ENCODE measurements at regions not wholly inside any gene's neighbourhood (a gene's known extent, or its start where the extent isn't known, plus 50 kb on each side); places are given as distances from the start of the nearest gene placed in this dataset.

GRCh38 chr4:180900781-180901180 lies 1342.4 kb upstream of the TENM3 start:
- Mint-ChIP-seq H3K27ac (no peak overlapping the region), H3K4me3 (no peak overlapping the region), H3K36me3 (no peaks in the 10 kb centered on the region), H3K4me1 (no peaks in the 10 kb centered on the region), H3K9me3 (peaks cover 0 to 16% (median 8%) of the 10 kb centered on the region in 7 donors), H3K27me3 (ENCODE audit: low read depth in 3 of 3) (peaks cover 0 to 3% (median 1%) of the 10 kb centered on the region in 3 donors)
- no peak for DNase-seq
- WGBS (ENCODE audit: insufficient coverage), result no CpG with 5 or more reads among the region's 4 CpGs
- Histone ChIP-seq H3K4me1 (ENCODE audit: control insufficient read depth in 1 of 2, insufficient read depth in 2 of 2, low read length in 2 of 2) (no peaks in the 10 kb centered on the region), H3K9ac (ENCODE audit: insufficient read depth, low read length, poor library complexity, severe bottlenecking) (no peak overlapping the region), H3K27me3 (ENCODE audit: control insufficient read depth in 2 of 2, insufficient read depth in 2 of 2, low read length in 2 of 2) (no peaks in the 10 kb centered on the region), H4K20me1 (ENCODE audit: insufficient read depth, low read length) (no peaks in the 10 kb centered on the region), H3K27ac (ENCODE audit: low read depth in 1 of 2, low read length in 2 of 2) (no peak overlapping the region), H2AFZ (ENCODE audit: insufficient read depth, low read depth, low read length, poor library complexity, severe bottlenecking) (no peak overlapping the region), H3K79me2 (ENCODE audit: insufficient read depth, low read length) (no peaks in the 10 kb centered on the region), H3K4me3 (replicated peaks in 1 of 3; ENCODE audit: low read depth in 2 of 3, low read length in 3 of 3) (no peak overlapping the region), H3K36me3 (replicated peaks in 1 of 2; ENCODE audit: control insufficient read depth in 1 of 2, insufficient read depth in 2 of 2, low read length in 2 of 2) (no peaks in the 10 kb centered on the region), H3K9me3 (replicated peaks in 1 of 2; ENCODE audit: control insufficient read depth in 1 of 2, insufficient read depth in 1 of 2, low read length in 2 of 2) (peaks cover 0 to 19% of the 10 kb centered on the region in 2 donors), H3K4me2 (replicated peaks; ENCODE audit: extremely low read depth, low read length, poor library complexity, severe bottlenecking) (no peak overlapping the region)
- intact Hi-C loops (cut with micrococcal nuclease), result no loop called here
- TF ChIP-seq, protein P1, sequence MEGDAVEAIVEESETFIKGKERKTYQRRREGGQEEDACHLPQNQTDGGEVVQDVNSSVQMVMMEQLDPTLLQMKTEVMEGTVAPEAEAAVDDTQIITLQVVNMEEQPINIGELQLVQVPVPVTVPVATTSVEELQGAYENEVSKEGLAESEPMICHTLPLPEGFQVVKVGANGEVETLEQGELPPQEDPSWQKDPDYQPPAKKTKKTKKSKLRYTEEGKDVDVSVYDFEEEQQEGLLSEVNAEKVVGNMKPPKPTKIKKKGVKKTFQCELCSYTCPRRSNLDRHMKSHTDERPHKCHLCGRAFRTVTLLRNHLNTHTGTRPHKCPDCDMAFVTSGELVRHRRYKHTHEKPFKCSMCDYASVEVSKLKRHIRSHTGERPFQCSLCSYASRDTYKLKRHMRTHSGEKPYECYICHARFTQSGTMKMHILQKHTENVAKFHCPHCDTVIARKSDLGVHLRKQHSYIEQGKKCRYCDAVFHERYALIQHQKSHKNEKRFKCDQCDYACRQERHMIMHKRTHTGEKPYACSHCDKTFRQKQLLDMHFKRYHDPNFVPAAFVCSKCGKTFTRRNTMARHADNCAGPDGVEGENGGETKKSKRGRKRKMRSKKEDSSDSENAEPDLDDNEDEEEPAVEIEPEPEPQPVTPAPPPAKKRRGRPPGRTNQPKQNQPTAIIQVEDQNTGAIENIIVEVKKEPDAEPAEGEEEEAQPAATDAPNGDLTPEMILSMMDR (IDR thresholded peaks at IDR 0.05), result no peak

GRCh38 chr4:180909279-180909678 lies 1333.9 kb upstream of the TENM3 start:
- WGBS (ENCODE audit: insufficient coverage), result 56% methylated on average over 1 of the region's 1 CpG
- no peak for DNase-seq
- no peak overlapping the region for H3K27ac Mint-ChIP-seq

More at GRCh38 chr4:180909279-180909678, 1333.9 kb upstream of the TENM3 start:
- Mint-ChIP-seq H3K9me3 (peaks cover 0 to 7% (median 2%) of the 10 kb centered on the region in 7 donors), H3K4me1 (no peaks in the 10 kb centered on the region), H3K4me3 (no peak overlapping the region), H3K36me3 (no peaks in the 10 kb centered on the region), H3K27me3 (ENCODE audit: low read depth in 3 of 3) (peaks cover 0 to 1% (median 0%) of the 10 kb centered on the region in 3 donors)
- peaks cover 0 to 5% of the 10 kb centered on the region in 2 donors for H3K9me3 ChIP-seq (replicated peaks in 1 of 2; ENCODE audit: control insufficient read depth in 1 of 2, insufficient read depth in 1 of 2, low read length in 2 of 2)
- H4K20me1 ChIP-seq (ENCODE audit: insufficient read depth, low read length), result no peaks in the 10 kb centered on the region
- no peaks in the 10 kb centered on the region for H3K4me1 ChIP-seq (ENCODE audit: control insufficient read depth in 1 of 2, insufficient read depth in 2 of 2, low read length in 2 of 2)
- no peaks in the 10 kb centered on the region for H3K36me3 ChIP-seq (replicated peaks in 1 of 2; ENCODE audit: control insufficient read depth in 1 of 2, insufficient read depth in 2 of 2, low read length in 2 of 2)
- H3K27me3 ChIP-seq (ENCODE audit: control insufficient read depth in 2 of 2, insufficient read depth in 2 of 2, low read length in 2 of 2), result no peaks in the 10 kb centered on the region
- no peak overlapping the region for H3K4me3 ChIP-seq (replicated peaks in 1 of 3; ENCODE audit: low read depth in 2 of 3, low read length in 3 of 3)
- no peak overlapping the region for H3K27ac ChIP-seq (ENCODE audit: low read depth in 1 of 2, low read length in 2 of 2)
- H3K9ac ChIP-seq (ENCODE audit: insufficient read depth, low read length, poor library complexity, severe bottlenecking), result no peak overlapping the region
- no peaks in the 10 kb centered on the region for H3K79me2 ChIP-seq (ENCODE audit: insufficient read depth, low read length)
- H3K4me2 ChIP-seq (replicated peaks; ENCODE audit: extremely low read depth, low read length, poor library complexity, severe bottlenecking), result no peak overlapping the region
- intact Hi-C loops (cut with micrococcal nuclease), result no loop called here
- TF ChIP-seq, protein P1 (IDR thresholded peaks at IDR 0.05), result no peak
- H2AFZ ChIP-seq (ENCODE audit: insufficient read depth, low read depth, low read length, poor library complexity, severe bottlenecking), result no peak overlapping the region

Measured in CD14-positive monocyte (primary cell).